ENCODE measurements at regions not wholly inside any gene's neighbourhood (a gene's known extent, or its start where the extent isn't known, plus 50 kb on each side); places are given as distances from the start of the nearest gene placed in this dataset.

- POLR2A ChIA-PET = no interaction called here
- DNase-seq (ENCODE audit: extremely low spot score) = no peak
- CTCF ChIA-PET = no interaction called here
- TF ChIP-seq TARDBP (IDR thresholded peaks at IDR 0.05) (no peak), NFRKB (IDR thresholded peaks at IDR 0.05) (no peak), FOXK2 (IDR thresholded peaks at IDR 0.05) (no peak), LEF1 (IDR thresholded peaks at IDR 0.05; ENCODE audit: borderline replicate concordance) (no peak), HDGF (IDR thresholded peaks at IDR 0.05; ENCODE audit: borderline replicate concordance) (no peak), ZNF384 (IDR thresholded peaks at IDR 0.05) (no peak), SP1 (IDR thresholded peaks at IDR 0.05) (no peak), CTBP1 (IDR thresholded peaks at IDR 0.05; ENCODE audit: borderline replicate concordance) (no peak), FOXM1 (IDR thresholded peaks at IDR 0.05; ENCODE audit: borderline replicate concordance) (no peak), BHLHE40 (IDR thresholded peaks at IDR 0.05; ENCODE audit: borderline replicate concordance) (no peak), ARNT (IDR thresholded peaks at IDR 0.05) (no peak), FOXA1 (IDR thresholded peaks at IDR 0.05) (no peak), L3MBTL2 (conservative IDR thresholded peaks at IDR 0.05) (no peak), ELF4 (IDR thresholded peaks at IDR 0.05) (no peak), SUZ12 (IDR thresholded peaks at IDR 0.05) (no peak), PKNOX1 (IDR thresholded peaks at IDR 0.05) (no peak)
These were observed 1046.1 kb downstream of the SLC6A15 start for GRCh38 chr12:83866477-83866876.

- TF ChIP-seq LEF1 (IDR thresholded peaks at IDR 0.05; ENCODE audit: borderline replicate concordance) (no peak), HDGF (IDR thresholded peaks at IDR 0.05; ENCODE audit: borderline replicate concordance) (no peak), NFRKB (IDR thresholded peaks at IDR 0.05) (no peak), TARDBP (IDR thresholded peaks at IDR 0.05) (no peak), SUZ12 (IDR thresholded peaks at IDR 0.05) (no peak), SP1 (IDR thresholded peaks at IDR 0.05) (no peak), ARNT (IDR thresholded peaks at IDR 0.05) (no peak), BHLHE40 (IDR thresholded peaks at IDR 0.05; ENCODE audit: borderline replicate concordance) (no peak), CTBP1 (IDR thresholded peaks at IDR 0.05; ENCODE audit: borderline replicate concordance) (no peak), ELF4 (IDR thresholded peaks at IDR 0.05) (no peak)
- DNase-seq (ENCODE audit: extremely low spot score) = no peak
- CTCF ChIA-PET = no interaction called here
- POLR2A ChIA-PET = no interaction called here
These were observed 1047.2 kb downstream of the SLC6A15 start for GRCh38 chr12:83865431-83865830.

- POLR2A ChIA-PET = no interaction called here
- DNase-seq (ENCODE audit: extremely low spot score) = no peak
- CTCF ChIA-PET = no interaction called here
- TF ChIP-seq FOXA1 (IDR thresholded peaks at IDR 0.05) (no peak), FOXK2 (IDR thresholded peaks at IDR 0.05) (no peak), LEF1 (IDR thresholded peaks at IDR 0.05; ENCODE audit: borderline replicate concordance) (no peak), NFRKB (IDR thresholded peaks at IDR 0.05) (no peak), HDGF (IDR thresholded peaks at IDR 0.05; ENCODE audit: borderline replicate concordance) (no peak), SUZ12 (IDR thresholded peaks at IDR 0.05) (no peak), ARNT (IDR thresholded peaks at IDR 0.05) (no peak), TARDBP (IDR thresholded peaks at IDR 0.05) (no peak), FOXM1 (IDR thresholded peaks at IDR 0.05; ENCODE audit: borderline replicate concordance) (no peak), CTBP1 (IDR thresholded peaks at IDR 0.05; ENCODE audit: borderline replicate concordance) (no peak), BHLHE40 (IDR thresholded peaks at IDR 0.05; ENCODE audit: borderline replicate concordance) (no peak), ZNF384 (IDR thresholded peaks at IDR 0.05) (no peak), ELF4 (IDR thresholded peaks at IDR 0.05) (no peak), L3MBTL2 (conservative IDR thresholded peaks at IDR 0.05) (no peak), PKNOX1 (IDR thresholded peaks at IDR 0.05) (no peak)
These were observed 1048.5 kb downstream of the SLC6A15 start for GRCh38 chr12:83864054-83864453.

GRCh38 chr12:83859021-83859420 is 1053.6 kb downstream of the SLC6A15 start:
- POLR2A ChIA-PET = no interaction called here
- DNase-seq (ENCODE audit: extremely low spot score) = no peak
- CTCF ChIA-PET = no interaction called here
- TF ChIP-seq ELF4 (IDR thresholded peaks at IDR 0.05) (no peak), L3MBTL2 (conservative IDR thresholded peaks at IDR 0.05) (no peak), FOXM1 (IDR thresholded peaks at IDR 0.05; ENCODE audit: borderline replicate concordance) (no peak), NFRKB (IDR thresholded peaks at IDR 0.05) (no peak), HDGF (IDR thresholded peaks at IDR 0.05; ENCODE audit: borderline replicate concordance) (no peak), BHLHE40 (IDR thresholded peaks at IDR 0.05; ENCODE audit: borderline replicate concordance) (no peak), FOXK2 (IDR thresholded peaks at IDR 0.05) (no peak), SP1 (IDR thresholded peaks at IDR 0.05) (no peak), ARNT (IDR thresholded peaks at IDR 0.05) (no peak), SUZ12 (IDR thresholded peaks at IDR 0.05) (no peak), CTBP1 (IDR thresholded peaks at IDR 0.05; ENCODE audit: borderline replicate concordance) (no peak), ZNF384 (IDR thresholded peaks at IDR 0.05) (no peak), PKNOX1 (IDR thresholded peaks at IDR 0.05) (no peak), LEF1 (IDR thresholded peaks at IDR 0.05; ENCODE audit: borderline replicate concordance) (no peak), TARDBP (IDR thresholded peaks at IDR 0.05) (no peak), FOXA1 (IDR thresholded peaks at IDR 0.05) (no peak)

GRCh38 chr12:83856803-83857202 is 1055.8 kb downstream of the SLC6A15 start:
- TF ChIP-seq SUZ12 (IDR thresholded peaks at IDR 0.05) (no peak), ZNF384 (IDR thresholded peaks at IDR 0.05) (no peak), ARNT (IDR thresholded peaks at IDR 0.05) (no peak), FOXM1 (IDR thresholded peaks at IDR 0.05; ENCODE audit: borderline replicate concordance) (no peak), NFRKB (IDR thresholded peaks at IDR 0.05) (no peak), CTBP1 (IDR thresholded peaks at IDR 0.05; ENCODE audit: borderline replicate concordance) (no peak), BHLHE40 (IDR thresholded peaks at IDR 0.05; ENCODE audit: borderline replicate concordance) (no peak), HDGF (IDR thresholded peaks at IDR 0.05; ENCODE audit: borderline replicate concordance) (no peak), TARDBP (IDR thresholded peaks at IDR 0.05) (no peak), L3MBTL2 (conservative IDR thresholded peaks at IDR 0.05) (no peak), LEF1 (IDR thresholded peaks at IDR 0.05; ENCODE audit: borderline replicate concordance) (no peak), ELF4 (IDR thresholded peaks at IDR 0.05) (no peak)
- ChIA-PET CTCF (no interaction called here), POLR2A (no interaction called here)
- DNase-seq (ENCODE audit: extremely low spot score) = no peak

DNA sequence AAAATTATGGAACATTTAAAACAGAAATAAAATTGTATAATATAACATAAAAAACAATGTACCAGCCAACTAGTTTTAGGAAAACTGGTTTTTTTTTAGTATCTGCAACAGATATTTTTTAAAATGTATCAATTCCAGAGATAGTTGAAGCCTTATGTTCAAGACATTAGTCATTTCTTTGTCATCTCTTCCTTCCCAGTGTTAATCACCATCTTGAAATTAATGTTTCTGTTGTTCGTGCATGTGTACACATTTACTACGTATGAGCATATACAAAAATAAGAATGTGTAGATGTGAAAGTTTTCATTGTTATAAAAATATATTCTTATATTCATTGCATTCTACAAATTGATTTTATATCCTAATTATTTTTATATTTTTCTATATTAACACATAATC is 1062.1 kb downstream of the SLC6A15 start:
- TF ChIP-seq ELF4 (IDR thresholded peaks at IDR 0.05) (no peak), FOXA1 (IDR thresholded peaks at IDR 0.05) (no peak), ZNF384 (IDR thresholded peaks at IDR 0.05) (no peak), SP1 (IDR thresholded peaks at IDR 0.05) (no peak), NFRKB (IDR thresholded peaks at IDR 0.05) (no peak), LEF1 (IDR thresholded peaks at IDR 0.05; ENCODE audit: borderline replicate concordance) (no peak), L3MBTL2 (conservative IDR thresholded peaks at IDR 0.05) (no peak), PKNOX1 (IDR thresholded peaks at IDR 0.05) (no peak), ARNT (IDR thresholded peaks at IDR 0.05) (no peak)
- ChIA-PET POLR2A (no interaction called here), CTCF (no interaction called here)
- DNase-seq (ENCODE audit: extremely low spot score) = no peak
